ENCODE measurements at regions not wholly inside any gene's neighbourhood (a gene's known extent, or its start where the extent isn't known, plus 50 kb on each side); places are given as distances from the start of the nearest gene placed in this dataset.

GRCh38 chr2:129233166-129233565, 746.3 kb upstream of the RAB6C start:
- TF ChIP-seq CTCF (conservative IDR thresholded peaks at IDR 0.05; ENCODE audit: low read depth, low read length) = no peak
- no peak for TF ChIP-seq EZH2 (IDR thresholded peaks at IDR 0.05; ENCODE audit: borderline replicate concordance, low read depth, low read length, poor library complexity, severe bottlenecking)

Measured in A673 (cell line).